NB4 (cell line): ENCODE measurements at regions not wholly inside any gene's neighbourhood (a gene's known extent, or its start where the extent isn't known, plus 50 kb on each side); places are given as distances from the start of the nearest gene placed in this dataset.

Experiments used
- MAX ChIP-seq: IDR thresholded peaks from 2 replicates; pipeline ENCODE4 v1.6.1; 2011; ENCODE audit warnings: low read depth, low read length
- POLR2A ChIP-seq: IDR thresholded peaks from 2 replicates; pipeline ENCODE4 v1.6.1; 2011; ENCODE audit warnings: mild to moderate bottlenecking; ENCODE audit not compliant: insufficient read length; ENCODE audit errors: extremely low read depth
- TF ChIP-seq, protein P1 (sequence below): IDR thresholded peaks from one replicate; pipeline ENCODE4 v1.5.1; 2012; ENCODE audit warnings: low read depth, low read length

DNA sequence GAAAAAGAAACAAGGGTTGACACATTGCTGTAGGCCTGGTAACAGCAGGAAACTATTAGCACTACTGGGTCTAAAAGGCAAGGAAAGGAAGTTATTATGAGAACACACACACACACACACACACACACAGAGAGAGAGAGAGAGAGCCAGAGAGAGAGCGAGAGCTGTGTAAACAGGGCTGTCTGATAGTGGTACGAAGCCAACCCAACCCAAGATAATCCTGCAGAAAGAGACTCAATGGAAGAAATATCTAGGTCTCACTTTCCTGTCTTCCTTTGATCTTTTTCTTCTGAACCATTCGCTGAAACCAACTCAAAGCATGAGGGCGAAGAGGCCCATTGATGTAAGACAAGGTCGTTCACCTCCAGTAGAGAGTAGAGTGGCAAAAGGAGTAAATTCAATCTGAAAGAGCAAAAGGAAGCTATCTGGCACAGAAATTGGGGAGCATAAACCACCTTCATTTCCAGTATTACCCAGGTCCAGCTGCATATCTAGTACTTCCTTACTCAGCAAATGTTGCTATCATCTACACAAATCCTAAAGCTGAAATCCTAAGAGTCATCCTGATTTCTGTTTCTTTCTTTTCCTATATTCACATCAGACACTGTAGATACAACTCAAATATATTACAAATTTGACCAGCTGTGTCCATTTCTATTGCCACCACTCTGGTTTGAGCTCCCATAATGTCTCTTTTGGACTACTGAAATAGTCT lies 110.2 kb downstream of the TMEM26 start:
- no peak for TF ChIP-seq MAX
- TF ChIP-seq POLR2A: no peak
- TF ChIP-seq, protein P1, sequence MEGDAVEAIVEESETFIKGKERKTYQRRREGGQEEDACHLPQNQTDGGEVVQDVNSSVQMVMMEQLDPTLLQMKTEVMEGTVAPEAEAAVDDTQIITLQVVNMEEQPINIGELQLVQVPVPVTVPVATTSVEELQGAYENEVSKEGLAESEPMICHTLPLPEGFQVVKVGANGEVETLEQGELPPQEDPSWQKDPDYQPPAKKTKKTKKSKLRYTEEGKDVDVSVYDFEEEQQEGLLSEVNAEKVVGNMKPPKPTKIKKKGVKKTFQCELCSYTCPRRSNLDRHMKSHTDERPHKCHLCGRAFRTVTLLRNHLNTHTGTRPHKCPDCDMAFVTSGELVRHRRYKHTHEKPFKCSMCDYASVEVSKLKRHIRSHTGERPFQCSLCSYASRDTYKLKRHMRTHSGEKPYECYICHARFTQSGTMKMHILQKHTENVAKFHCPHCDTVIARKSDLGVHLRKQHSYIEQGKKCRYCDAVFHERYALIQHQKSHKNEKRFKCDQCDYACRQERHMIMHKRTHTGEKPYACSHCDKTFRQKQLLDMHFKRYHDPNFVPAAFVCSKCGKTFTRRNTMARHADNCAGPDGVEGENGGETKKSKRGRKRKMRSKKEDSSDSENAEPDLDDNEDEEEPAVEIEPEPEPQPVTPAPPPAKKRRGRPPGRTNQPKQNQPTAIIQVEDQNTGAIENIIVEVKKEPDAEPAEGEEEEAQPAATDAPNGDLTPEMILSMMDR: no peak
